Natural killer cell treated with Interleukin-12 subunit alpha and Interleukin-12 subunit beta and Interleukin-15 and Interleukin-18, amount 100 ng/mL, for 72 hours (primary cell): ENCODE measurements at regions not wholly inside any gene's neighbourhood (a gene's known extent, or its start where the extent isn't known, plus 50 kb on each side); places are given as distances from the start of the nearest gene placed in this dataset.

Experiments
- ATAC-seq, 2 donors: fragments of 150-1000 bp; cut with Tn5 transposase in 1 of 2; sonication (Bioruptor Pico), chemical (Tn5 transposase) in 1 of 2; 2 replicates each; pipeline ENCODE4 v1.10.0; 2021
- DNase-seq: peaks from one replicate; pipeline ENCODE4 v3.0.0; 2022; ENCODE audit warnings: low spot score
- H3K27ac Mint-ChIP-seq, 2 donors: 1 replicate in 1 of 2; 2 replicates in 1 of 2; pipeline ENCODE4 v1.8.0; 2022; ENCODE audit warnings: mixed read lengths in 2 of 2, mild to moderate bottlenecking in 1 of 2, moderate library complexity in 1 of 2
- H3K27me3 Mint-ChIP-seq, 2 donors: 1 replicate in 1 of 2; 2 replicates in 1 of 2; pipeline ENCODE4 v1.8.0; 2022; ENCODE audit warnings: mixed read lengths in 2 of 2
- H3K36me3 Mint-ChIP-seq: one replicate; pipeline ENCODE4 v1.8.0; 2022; ENCODE audit warnings: mixed read lengths
- H3K4me1 Mint-ChIP-seq, 2 donors: 1 replicate in 1 of 2; 2 replicates in 1 of 2; pipeline ENCODE4 v1.8.0; 2022; ENCODE audit warnings: low read depth in 2 of 2, mixed read lengths in 2 of 2, mild to moderate bottlenecking in 1 of 2
- H3K4me3 Mint-ChIP-seq: one replicate; pipeline ENCODE4 v1.8.0; 2022; ENCODE audit warnings: mixed read lengths
- H3K9me3 Mint-ChIP-seq: 2 replicates; pipeline ENCODE4 v1.8.0; 2022; ENCODE audit warnings: mixed read lengths

DNA sequence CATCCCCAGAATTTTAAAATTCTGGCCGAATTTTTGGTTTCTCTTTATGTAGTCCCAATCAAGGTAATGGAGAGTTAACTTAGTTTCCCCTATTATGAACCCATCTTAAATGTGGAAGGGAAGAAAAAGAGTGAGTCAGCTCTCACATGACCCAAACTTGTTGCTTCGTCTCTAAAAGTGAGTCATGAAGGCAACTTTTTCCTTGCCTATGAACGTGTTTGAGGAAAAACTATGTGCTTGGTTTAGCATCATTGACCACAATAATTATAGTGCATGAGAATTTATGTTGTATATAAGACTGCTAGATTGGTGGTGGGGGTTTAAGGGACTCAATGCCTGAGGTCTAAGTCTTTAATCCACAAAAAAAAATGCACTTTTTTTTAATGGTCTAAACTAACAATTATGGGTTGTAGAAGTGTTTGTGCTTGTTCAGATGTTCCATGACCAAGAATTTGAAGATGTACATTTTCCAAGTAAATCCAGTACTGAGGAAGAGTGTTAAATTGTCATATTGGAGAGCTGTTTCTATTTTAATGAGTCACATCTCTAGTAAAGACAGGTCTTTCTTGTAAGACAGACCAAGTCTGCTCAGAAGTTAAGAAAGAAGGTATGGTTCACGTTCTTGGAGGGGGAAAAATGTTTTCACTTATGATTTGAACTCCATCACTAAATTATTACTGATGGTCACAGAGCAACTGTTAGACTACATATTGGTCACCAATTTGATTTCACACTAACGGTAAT lies 409.9 kb upstream of the MARCKS start:
- no peak overlapping the region for H3K4me3 Mint-ChIP-seq
- no peaks in the 10 kb centered on the region for H3K4me1 Mint-ChIP-seq
- H3K9me3 Mint-ChIP-seq: peaks cover 3% of the 10 kb centered on the region
- no peaks in the 10 kb centered on the region for H3K27me3 Mint-ChIP-seq
- DNase-seq (no peak), ATAC-seq (no peak)
- H3K36me3 Mint-ChIP-seq: no peaks in the 10 kb centered on the region
- H3K27ac Mint-ChIP-seq: no peak overlapping the region

GRCh38 chr6:113449051-113449450 lies 408.1 kb upstream of the MARCKS start:
- Mint-ChIP-seq H3K9me3 (peaks cover 3% of the 10 kb centered on the region), H3K36me3 (no peaks in the 10 kb centered on the region), H3K4me1 (no peaks in the 10 kb centered on the region), H3K27ac (no peak overlapping the region), H3K4me3 (no peak overlapping the region), H3K27me3 (no peaks in the 10 kb centered on the region)
- ATAC-seq (no peak), DNase-seq (no peak)

DNA sequence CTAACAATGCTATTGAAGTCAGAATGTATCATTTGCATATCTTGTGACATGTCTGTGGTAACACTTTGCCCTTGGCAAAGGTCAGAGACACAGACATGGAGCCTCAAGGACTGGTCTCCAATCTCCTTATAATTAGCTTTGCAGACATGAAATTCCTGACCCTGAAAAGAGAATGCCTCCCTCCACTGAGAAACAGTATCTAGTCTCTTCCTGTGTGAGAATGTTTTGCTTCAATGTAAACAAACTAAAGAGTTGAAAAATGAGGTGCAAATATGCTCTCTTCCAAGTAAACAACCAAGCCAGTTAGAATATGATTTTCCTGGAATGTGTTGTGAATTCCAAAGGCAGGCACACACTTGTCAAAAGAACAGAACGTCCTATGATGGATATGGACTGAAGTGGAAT lies 407.1 kb upstream of the MARCKS start:
- H3K27me3 Mint-ChIP-seq: no peaks in the 10 kb centered on the region

GRCh38 chr6:113451049-113451448 lies 406.1 kb upstream of the MARCKS start:
- Mint-ChIP-seq H3K4me3 (no peak overlapping the region), H3K27me3 (no peaks in the 10 kb centered on the region), H3K36me3 (no peaks in the 10 kb centered on the region), H3K4me1 (no peaks in the 10 kb centered on the region), H3K9me3 (peaks cover 6% of the 10 kb centered on the region), H3K27ac (no peak overlapping the region)
- DNase-seq (no peak), ATAC-seq (no peak)

More for the DNA sequence above, 407.1 kb upstream of the MARCKS start:
- H3K4me3 Mint-ChIP-seq: no peak overlapping the region
- H3K27ac Mint-ChIP-seq: no peak overlapping the region
- ATAC-seq (no peak), DNase-seq (no peak)
- no peaks in the 10 kb centered on the region for H3K36me3 Mint-ChIP-seq
- H3K4me1 Mint-ChIP-seq: no peaks in the 10 kb centered on the region
- peaks cover 3% of the 10 kb centered on the region for H3K9me3 Mint-ChIP-seq

GRCh38 chr6:113457198-113457597 lies 399.9 kb upstream of the MARCKS start:
- H3K27ac Mint-ChIP-seq: no peak overlapping the region
- H3K36me3 Mint-ChIP-seq: no peaks in the 10 kb centered on the region
- DNase-seq (no peak), ATAC-seq (no peak)
- peaks cover 8% of the 10 kb centered on the region for H3K9me3 Mint-ChIP-seq
- H3K4me3 Mint-ChIP-seq: no peak overlapping the region
- no peaks in the 10 kb centered on the region for H3K4me1 Mint-ChIP-seq
- H3K27me3 Mint-ChIP-seq: no peaks in the 10 kb centered on the region

DNA sequence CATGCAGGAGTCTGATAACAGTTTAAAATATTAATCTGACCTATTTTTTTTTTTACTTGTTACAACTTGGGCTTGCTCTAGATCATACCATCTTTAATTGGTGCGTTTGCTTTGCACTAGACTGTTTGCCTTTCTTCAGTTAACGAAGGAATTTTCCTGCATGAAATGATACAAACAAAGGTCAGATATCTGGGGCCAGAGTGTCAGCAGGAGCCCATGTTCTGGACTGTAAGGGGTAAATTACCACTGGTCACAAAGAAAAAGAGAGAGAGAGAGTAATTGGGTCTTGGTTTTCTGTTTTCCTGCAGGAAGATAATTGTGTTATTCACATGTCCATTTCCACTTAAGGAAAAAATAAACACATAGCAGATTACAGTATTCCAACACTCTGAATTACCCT lies 399.4 kb upstream of the MARCKS start:
- H3K27me3 Mint-ChIP-seq: no peaks in the 10 kb centered on the region
- DNase-seq (no peak), ATAC-seq (no peak)
- H3K36me3 Mint-ChIP-seq: no peaks in the 10 kb centered on the region
- no peak overlapping the region for H3K4me3 Mint-ChIP-seq
- H3K4me1 Mint-ChIP-seq: no peaks in the 10 kb centered on the region
- H3K27ac Mint-ChIP-seq: no peak overlapping the region
- H3K9me3 Mint-ChIP-seq: peaks cover 12% of the 10 kb centered on the region

DNA sequence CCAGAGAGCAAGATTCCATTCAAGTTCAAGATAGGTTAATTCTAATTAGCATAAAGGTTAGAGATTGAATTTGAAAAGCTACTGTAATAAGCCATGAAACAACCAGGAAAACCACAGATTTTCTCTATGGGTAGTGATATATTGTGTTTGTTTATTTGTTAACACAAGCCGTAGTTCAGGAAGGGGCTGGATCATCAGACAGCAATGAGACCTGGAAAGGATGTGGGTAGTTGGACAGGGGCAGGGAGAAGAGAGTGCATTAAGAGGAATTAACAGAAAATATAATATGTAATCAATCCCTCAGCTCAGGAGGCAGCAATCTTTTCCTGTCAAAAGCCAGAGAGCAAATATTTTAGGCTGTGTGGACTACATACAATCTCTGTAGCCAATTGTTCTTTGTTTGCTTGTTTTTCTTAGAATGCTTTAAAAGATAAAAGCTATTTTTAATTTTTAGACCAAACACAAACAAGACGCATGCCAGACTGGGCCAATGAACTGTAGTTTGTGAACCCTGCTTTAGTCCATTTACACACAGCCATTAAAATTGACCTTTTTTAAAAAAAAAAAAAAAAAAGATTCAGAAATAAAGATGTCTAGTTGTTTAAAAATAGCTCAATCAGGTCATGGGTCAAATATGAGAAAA lies 398.7 kb upstream of the MARCKS start:
- ATAC-seq: no peak
- no peaks in the 10 kb centered on the region for H3K4me1 Mint-ChIP-seq

DNA sequence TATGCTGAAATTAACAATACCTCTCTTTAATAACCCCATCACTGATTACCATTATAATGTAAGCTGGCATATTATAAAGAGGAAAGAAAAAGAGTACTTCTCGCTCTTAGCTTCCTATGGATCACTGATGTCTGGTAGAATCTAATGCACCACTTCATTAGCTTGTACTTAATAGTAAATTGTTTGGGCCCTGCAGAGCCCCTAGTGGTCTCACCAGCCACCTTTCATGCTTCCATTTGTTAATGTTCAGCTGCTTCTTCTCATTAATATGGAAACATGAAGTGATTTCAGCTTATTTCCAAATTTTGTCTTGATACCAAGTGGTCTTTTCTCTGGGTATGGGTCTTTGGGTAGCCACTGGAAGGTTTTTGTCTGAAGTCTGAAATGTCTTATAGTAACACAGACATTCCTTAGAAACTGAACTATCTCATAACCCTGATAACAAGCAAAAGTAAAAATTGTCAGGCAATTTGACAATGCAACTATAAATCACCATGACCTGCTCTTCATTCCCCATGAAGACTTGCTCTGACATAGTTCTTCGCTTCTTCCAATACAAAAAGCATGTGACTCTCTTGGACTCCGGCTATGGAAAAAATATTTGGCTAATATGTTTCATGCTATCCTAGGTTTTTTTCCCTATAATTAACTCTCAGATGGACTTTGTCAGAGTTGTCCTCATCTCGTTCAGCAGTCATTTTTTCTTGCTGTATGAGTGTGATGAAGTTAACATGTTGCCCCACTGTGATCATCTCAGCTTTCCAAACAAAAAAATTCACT lies 395.8 kb upstream of the MARCKS start:
- no peak for DNase-seq
- Mint-ChIP-seq H3K36me3 (no peaks in the 10 kb centered on the region), H3K27ac (no peak overlapping the region), H3K9me3 (peaks cover 6% of the 10 kb centered on the region), H3K27me3 (no peaks in the 10 kb centered on the region), H3K4me1 (no peaks in the 10 kb centered on the region), H3K4me3 (no peak overlapping the region)
- ATAC-seq: no peak

More for the DNA sequence above, 398.7 kb upstream of the MARCKS start:
- H3K4me3 Mint-ChIP-seq: no peak overlapping the region
- no peaks in the 10 kb centered on the region for H3K27me3 Mint-ChIP-seq
- peaks cover 12% of the 10 kb centered on the region for H3K9me3 Mint-ChIP-seq
- no peaks in the 10 kb centered on the region for H3K36me3 Mint-ChIP-seq
- no peak overlapping the region for H3K27ac Mint-ChIP-seq
- DNase-seq: no peak

- Mint-ChIP-seq H3K9me3 (peaks cover 4% of the 10 kb centered on the region), H3K27me3 (no peaks in the 10 kb centered on the region), H3K4me3 (no peak overlapping the region), H3K27ac (no peak overlapping the region), H3K36me3 (no peaks in the 10 kb centered on the region), H3K4me1 (no peaks in the 10 kb centered on the region)
- ATAC-seq (no peak), DNase-seq (no peak)
Observed at GRCh38 chr6:113464536-113464935, 392.6 kb upstream of the MARCKS start.

- DNase-seq: no peak
- ATAC-seq: no peak
- no peaks in the 10 kb centered on the region for H3K36me3 Mint-ChIP-seq
- peaks cover 4% of the 10 kb centered on the region for H3K9me3 Mint-ChIP-seq
- no peak overlapping the region for H3K27ac Mint-ChIP-seq
- no peaks in the 10 kb centered on the region for H3K4me1 Mint-ChIP-seq
- H3K4me3 Mint-ChIP-seq: no peak overlapping the region
- no peaks in the 10 kb centered on the region for H3K27me3 Mint-ChIP-seq
Observed at GRCh38 chr6:113464960-113465359, 392.2 kb upstream of the MARCKS start.

DNA sequence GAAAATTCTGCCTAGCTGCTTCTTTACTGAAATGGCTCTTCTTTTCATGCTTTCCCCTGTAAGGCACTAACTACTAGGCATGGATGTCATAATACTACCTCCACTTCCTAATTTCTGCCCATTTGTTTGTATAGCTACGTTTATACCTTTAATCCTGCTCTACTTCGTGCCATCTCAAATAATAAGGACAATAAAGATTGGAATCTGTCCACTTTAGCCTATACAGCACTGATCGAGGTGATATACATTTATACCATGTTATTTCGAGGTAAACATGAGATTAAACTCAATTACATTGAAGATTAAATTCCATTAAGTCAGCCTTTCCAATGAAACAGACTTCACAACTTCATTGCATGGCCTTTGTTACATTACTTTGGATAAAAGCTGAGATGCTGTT lies 390.6 kb upstream of the MARCKS start:
- ATAC-seq (no peak), DNase-seq (no peak)
- no peak overlapping the region for H3K27ac Mint-ChIP-seq
- H3K4me3 Mint-ChIP-seq: no peak overlapping the region
- H3K36me3 Mint-ChIP-seq: no peaks in the 10 kb centered on the region
- H3K27me3 Mint-ChIP-seq: no peaks in the 10 kb centered on the region
- peaks cover 4% of the 10 kb centered on the region for H3K9me3 Mint-ChIP-seq
- H3K4me1 Mint-ChIP-seq: no peaks in the 10 kb centered on the region

DNA sequence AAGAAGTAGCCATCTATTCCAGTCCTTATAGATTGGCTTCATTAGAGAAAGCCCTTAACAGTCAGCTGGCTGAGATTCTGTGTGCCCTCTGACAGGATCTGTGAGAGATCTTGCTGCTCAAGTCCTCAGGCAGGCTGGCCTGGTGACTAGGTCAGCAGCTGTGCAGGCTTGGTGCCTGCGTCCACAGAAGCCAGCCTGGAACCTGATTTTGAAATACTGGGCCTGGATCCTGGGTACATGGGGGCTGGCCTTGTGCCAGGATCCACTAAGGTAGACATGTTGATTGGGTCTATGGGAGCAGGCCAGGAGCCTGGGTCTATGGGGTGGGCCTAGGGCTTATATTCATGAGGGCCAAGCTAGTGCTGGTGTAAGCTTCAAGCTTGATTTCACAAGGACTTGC lies 381.8 kb upstream of the MARCKS start:
- ATAC-seq (peak in 1 of 2 donors; percentile 38), DNase-seq (no peak)
- H3K36me3 Mint-ChIP-seq: no peaks in the 10 kb centered on the region
- no peaks in the 10 kb centered on the region for H3K27me3 Mint-ChIP-seq
- H3K4me1 Mint-ChIP-seq: no peaks in the 10 kb centered on the region
- peaks cover 4% of the 10 kb centered on the region for H3K9me3 Mint-ChIP-seq
- no peak overlapping the region for H3K27ac Mint-ChIP-seq
- no peak overlapping the region for H3K4me3 Mint-ChIP-seq

- ATAC-seq: no peak
- H3K27ac Mint-ChIP-seq: no peak overlapping the region
- peaks cover 4% of the 10 kb centered on the region for H3K9me3 Mint-ChIP-seq
- no peak overlapping the region for H3K4me3 Mint-ChIP-seq
- DNase-seq: no peak
- no peaks in the 10 kb centered on the region for H3K27me3 Mint-ChIP-seq
- H3K4me1 Mint-ChIP-seq: no peaks in the 10 kb centered on the region
- H3K36me3 Mint-ChIP-seq: no peaks in the 10 kb centered on the region
Observed at GRCh38 chr6:113476937-113477839, 380.0 kb upstream of the MARCKS start.
